ENCODE measurements at regions not wholly inside any gene's neighbourhood (a gene's known extent, or its start where the extent isn't known, plus 50 kb on each side); places are given as distances from the start of the nearest gene placed in this dataset.

- TF ChIP-seq MGA (IDR thresholded peaks at IDR 0.05) = no peak
- no peak for TF ChIP-seq KLF10 (CRISPR knock-in tag; IDR thresholded peaks at IDR 0.05)
- no peak for TF ChIP-seq ZNF507 (tag; conservative IDR thresholded peaks at IDR 0.05)
- TF ChIP-seq, protein P1, sequence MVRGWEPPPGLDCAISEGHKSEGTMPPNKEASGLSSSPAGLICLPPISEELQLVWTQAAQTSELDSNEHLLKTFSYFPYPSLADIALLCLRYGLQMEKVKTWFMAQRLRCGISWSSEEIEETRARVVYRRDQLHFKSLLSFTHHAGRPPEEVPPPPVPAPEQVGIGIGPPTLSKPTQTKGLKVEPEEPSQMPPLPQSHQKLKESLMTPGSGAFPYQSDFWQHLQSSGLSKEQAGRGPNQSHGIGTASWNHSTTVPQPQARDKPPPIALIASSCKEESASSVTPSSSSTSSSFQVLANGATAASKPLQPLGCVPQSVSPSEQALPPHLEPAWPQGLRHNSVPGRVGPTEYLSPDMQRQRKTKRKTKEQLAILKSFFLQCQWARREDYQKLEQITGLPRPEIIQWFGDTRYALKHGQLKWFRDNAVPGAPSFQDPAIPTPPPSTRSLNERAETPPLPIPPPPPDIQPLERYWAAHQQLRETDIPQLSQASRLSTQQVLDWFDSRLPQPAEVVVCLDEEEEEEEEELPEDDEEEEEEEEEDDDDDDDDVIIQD (CRISPR knock-in tag; IDR thresholded peaks at IDR 0.05) = no peak
- TF ChIP-seq KDM2B (CRISPR knock-in tag; IDR thresholded peaks at IDR 0.05) = no peak
- TF ChIP-seq SMAD2 (IDR thresholded peaks at IDR 0.05; ENCODE audit: low read depth, low read length) = no peak
- TF ChIP-seq, protein P2, sequence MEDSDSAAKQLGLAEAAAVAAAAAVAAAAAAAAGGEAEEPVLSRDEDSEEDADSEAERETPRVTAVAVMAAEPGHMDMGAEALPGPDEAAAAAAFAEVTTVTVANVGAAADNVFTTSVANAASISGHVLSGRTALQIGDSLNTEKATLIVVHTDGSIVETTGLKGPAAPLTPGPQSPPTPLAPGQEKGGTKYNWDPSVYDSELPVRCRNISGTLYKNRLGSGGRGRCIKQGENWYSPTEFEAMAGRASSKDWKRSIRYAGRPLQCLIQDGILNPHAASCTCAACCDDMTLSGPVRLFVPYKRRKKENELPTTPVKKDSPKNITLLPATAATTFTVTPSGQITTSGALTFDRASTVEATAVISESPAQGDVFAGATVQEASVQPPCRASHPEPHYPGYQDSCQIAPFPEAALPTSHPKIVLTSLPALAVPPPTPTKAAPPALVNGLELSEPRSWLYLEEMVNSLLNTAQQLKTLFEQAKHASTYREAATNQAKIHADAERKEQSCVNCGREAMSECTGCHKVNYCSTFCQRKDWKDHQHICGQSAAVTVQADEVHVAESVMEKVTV (CRISPR knock-in tag; IDR thresholded peaks at IDR 0.05) = no peak
- no peak for TF ChIP-seq ZBTB12 (CRISPR knock-in tag; IDR thresholded peaks at IDR 0.05)
- no peak for TF ChIP-seq ELF2 (CRISPR knock-in tag; IDR thresholded peaks at IDR 0.05)
- TF ChIP-seq, protein P3, sequence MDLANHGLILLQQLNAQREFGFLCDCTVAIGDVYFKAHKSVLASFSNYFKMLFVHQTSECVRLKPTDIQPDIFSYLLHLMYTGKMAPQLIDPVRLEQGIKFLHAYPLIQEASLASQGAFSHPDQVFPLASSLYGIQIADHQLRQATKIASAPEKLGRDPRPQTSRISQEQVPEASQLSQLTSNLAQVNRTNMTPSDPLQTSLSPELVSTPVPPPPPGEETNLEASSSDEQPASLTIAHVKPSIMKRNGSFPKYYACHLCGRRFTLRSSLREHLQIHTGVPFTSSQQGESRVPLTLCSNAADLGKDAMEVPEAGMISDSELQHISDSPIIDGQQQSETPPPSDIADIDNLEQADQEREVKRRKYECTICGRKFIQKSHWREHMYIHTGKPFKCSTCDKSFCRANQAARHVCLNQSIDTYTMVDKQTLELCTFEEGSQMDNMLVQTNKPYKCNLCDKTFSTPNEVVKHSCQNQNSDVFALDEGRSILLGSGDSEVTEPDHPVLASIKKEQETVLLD (IDR thresholded peaks at IDR 0.05) = no peak
Observed at GRCh38 chr12:94098466-94098865, 49.9 kb upstream of the PLXNC1 start (continued).

Measured in K562 (cell line).